ENCODE measurements at regions not wholly inside any gene's neighbourhood (a gene's known extent, or its start where the extent isn't known, plus 50 kb on each side); places are given as distances from the start of the nearest gene placed in this dataset.

- TF ChIP-seq POLR2A (IDR thresholded peaks at IDR 0.05) = no peak
- TF ChIP-seq CTCF (IDR thresholded peaks at IDR 0.05) = no peak
- peaks cover 0 to 29% (median 0%) of the 10 kb centered on the region in 4 donors for H3K27me3 ChIP-seq
- DNase-seq = no peak
- H3K27ac ChIP-seq = no peak overlapping the region
- no peaks in the 10 kb centered on the region for H3K9me3 ChIP-seq
- intact Hi-C loops (cut with DNase I) = no loop called here
- H3K4me1 ChIP-seq = peaks cover 0 to 12% (median 6%) of the 10 kb centered on the region in 3 donors
- WGBS, 2 donors = 59 to 63% methylated on average over 2 to 3 of the region's 3 CpGs
- H3K36me3 ChIP-seq = no peaks in the 10 kb centered on the region
- H3K4me3 ChIP-seq = no peak overlapping the region
These were observed 228.4 kb downstream of the BLID start for GRCh38 chr11:121887569-121887968.

DNA sequence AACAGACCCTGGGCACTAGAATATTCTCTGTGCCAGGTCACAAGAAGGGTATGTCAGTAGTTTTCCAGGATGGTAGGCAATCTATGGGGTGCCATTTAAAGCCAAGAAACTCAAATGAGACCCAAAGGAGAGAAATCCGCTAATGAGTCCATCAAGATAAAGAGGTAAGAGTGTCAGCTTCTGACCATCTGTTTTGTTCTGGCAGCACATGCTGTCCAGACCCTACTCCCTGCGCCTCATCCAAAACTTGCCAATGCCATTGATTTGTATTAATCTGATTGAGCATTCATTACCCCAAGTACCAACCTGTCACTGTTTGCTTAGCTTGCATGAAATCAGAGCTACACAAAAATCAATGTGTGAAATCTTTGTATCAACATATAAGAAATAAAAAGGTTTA is 229.0 kb downstream of the BLID start:
- 81 to 82% methylated on average over 2 of the region's 2 CpGs for WGBS, 2 donors
- Histone ChIP-seq H3K4me1 (peaks cover 0 to 12% (median 6%) of the 10 kb centered on the region in 3 donors), H3K4me3 (no peak overlapping the region), H3K27me3 (peaks cover 0 to 27% (median 0%) of the 10 kb centered on the region in 4 donors), H3K36me3 (no peaks in the 10 kb centered on the region), H3K9me3 (no peaks in the 10 kb centered on the region), H3K27ac (no peak overlapping the region)
- intact Hi-C loops (cut with DNase I) = no loop called here
- no peak for DNase-seq
- no peak for TF ChIP-seq POLR2A (IDR thresholded peaks at IDR 0.05)

DNA sequence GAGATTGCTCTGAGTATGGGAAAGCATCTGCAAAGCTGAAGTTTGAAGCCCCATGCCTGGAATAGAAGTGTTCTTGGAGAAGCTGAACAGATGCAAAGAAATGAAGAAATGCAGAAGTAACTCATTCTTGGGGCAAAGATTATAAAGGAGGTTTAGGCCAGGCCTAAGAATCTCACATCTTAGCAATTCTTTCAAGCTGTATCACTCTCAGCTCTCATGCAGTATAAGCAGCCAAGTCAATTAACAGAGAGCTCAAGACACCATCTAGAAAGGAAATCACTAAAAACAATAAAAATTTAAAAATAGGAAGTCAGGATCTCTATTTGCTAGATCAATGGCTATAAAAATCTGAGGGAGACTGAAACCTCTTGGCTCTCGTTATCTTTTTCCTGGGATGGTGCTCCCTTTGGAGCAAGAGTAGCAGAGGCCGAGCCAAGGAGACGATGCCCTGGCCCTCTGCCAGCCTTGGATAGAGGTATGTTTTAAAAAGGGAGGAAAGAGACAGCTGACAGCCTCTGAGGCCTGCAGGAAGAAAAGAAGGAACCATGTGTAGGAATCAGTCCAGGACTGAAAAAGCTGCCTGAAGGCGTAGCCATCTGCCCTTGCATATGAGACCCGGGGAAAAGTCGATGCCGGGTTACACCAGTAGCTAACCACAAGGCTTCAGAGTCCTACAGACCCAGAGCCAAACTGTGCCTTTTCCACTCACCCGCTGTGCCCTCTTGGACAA is 229.8 kb downstream of the BLID start:
- Histone ChIP-seq H3K9me3 (no peaks in the 10 kb centered on the region), H3K27ac (peak overlapping the region in 1 of 4 donors; percentile 7), H3K4me3 (no peak overlapping the region), H3K4me1 (peaks cover 0 to 12% (median 6%) of the 10 kb centered on the region in 3 donors), H3K36me3 (no peaks in the 10 kb centered on the region), H3K27me3 (peaks cover 0 to 21% (median 0%) of the 10 kb centered on the region in 4 donors)
- TF ChIP-seq POLR2A (IDR thresholded peaks at IDR 0.05) (no peak), CTCF (IDR thresholded peaks at IDR 0.05) (no peak)
- WGBS, 2 donors = 37 to 48% methylated on average over 8 of the region's 8 CpGs
- intact Hi-C loops (cut with DNase I) = no loop called here
- DNase-seq = no peak

GRCh38 chr11:121884626-121885025 is 231.4 kb downstream of the BLID start:
- no peaks in the 10 kb centered on the region for H3K9me3 ChIP-seq
- peaks cover 0 to 21% (median 0%) of the 10 kb centered on the region in 4 donors for H3K27me3 ChIP-seq
- H3K27ac ChIP-seq = no peak overlapping the region
- no peak for DNase-seq
- H3K36me3 ChIP-seq = no peaks in the 10 kb centered on the region
- no peaks in the 10 kb centered on the region for H3K4me1 ChIP-seq
- H3K4me3 ChIP-seq = no peak overlapping the region
- TF ChIP-seq POLR2A (IDR thresholded peaks at IDR 0.05) = no peak
- TF ChIP-seq CTCF (IDR thresholded peaks at IDR 0.05) = no peak
- intact Hi-C loops (cut with DNase I) = no loop called here
- WGBS, 2 donors = 78 to 100% methylated on average over 1 to 2 of the region's 2 CpGs

DNA sequence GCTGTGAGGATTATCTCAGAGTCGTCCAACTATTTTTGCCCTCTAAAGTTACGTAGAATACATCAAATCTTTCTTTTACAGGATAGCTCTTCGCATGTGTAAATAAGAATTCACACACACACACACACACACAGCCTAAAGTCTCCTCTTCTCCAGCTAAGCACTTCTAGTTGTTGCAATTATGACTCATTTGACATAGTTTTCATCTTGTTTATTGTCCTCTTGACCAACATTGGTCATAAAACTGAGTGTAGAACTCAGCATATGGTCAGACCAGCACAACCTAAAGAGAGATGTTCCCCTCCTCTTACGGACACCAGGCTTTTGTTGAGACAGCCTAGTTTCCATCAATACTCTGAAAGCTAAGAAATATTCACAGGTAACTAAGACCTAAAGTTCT is 234.2 kb downstream of the BLID start:
- Histone ChIP-seq H3K27me3 (peaks cover 0 to 18% (median 0%) of the 10 kb centered on the region in 4 donors), H3K4me1 (no peaks in the 10 kb centered on the region), H3K27ac (no peak overlapping the region), H3K9me3 (no peaks in the 10 kb centered on the region), H3K4me3 (no peak overlapping the region), H3K36me3 (no peaks in the 10 kb centered on the region)
- no peak for DNase-seq
- intact Hi-C loops (cut with DNase I) = no loop called here
- TF ChIP-seq POLR2A (IDR thresholded peaks at IDR 0.05) (no peak), CTCF (IDR thresholded peaks at IDR 0.05) (no peak)
- WGBS, 2 donors = 78% methylated on average over 4 of the region's 4 CpGs
